Spleen (tissue), 7 donors: ENCODE measurements at regions not wholly inside any gene's neighbourhood (a gene's known extent, or its start where the extent isn't known, plus 50 kb on each side); places are given as distances from the start of the nearest gene placed in this dataset.
"Not testable (repeated sequence)": the region's sequence is repeated elsewhere in the genome, so short reads cannot be mapped to it uniquely, and the experiment has no call there.

Experiments
- CTCF ChIP-seq, 11 experiments: fragments of 200-600 bp in 7 of 11; fragments of 450-650 bp in 4 of 11; sonication (generic) in 4 of 11; IDR thresholded peaks in 8 of 11; conservative IDR thresholded peaks in 3 of 11; 1 replicate in 7 of 11; 2 replicates in 4 of 11; pipeline versions ENCODE4 v1.4.0 to v1.8.0; 2016 to 2021; ENCODE audit warnings: antibody characterized with exemption in 11 of 11, inconsistent platforms in 4 of 11, mild to moderate bottlenecking in 1 of 11
- POLR2A ChIP-seq, 3 donors: fragments of 450-650 bp; IDR thresholded peaks; one replicate each; pipeline ENCODE4 v1.5.1; 2017; ENCODE audit warnings: antibody characterized with exemption in 3 of 3, mild to moderate bottlenecking in 1 of 3
- POLR2AphosphoS5 ChIP-seq, 3 donors: sonication (generic); formaldehyde crosslinking; IDR thresholded peaks; one replicate each; pipeline ENCODE4 v1.5.1; 2017; ENCODE audit warnings: antibody characterized with exemption in 3 of 3
- donor health status: DM: no; HTN: no; CAD: no; lungs with moderate emphysema.
- donor health status: DM: no; HTN: no; CAD: no.
- donor health status: DM: no; HTN: no; CAD: no.

- not testable (repeated sequence) for TF ChIP-seq POLR2AphosphoS5 (IDR thresholded peaks at IDR 0.05); CTCF (IDR thresholded peaks at IDR 0.05 in 8 of 11, conservative IDR thresholded peaks at IDR 0.05 in 3 of 11); POLR2A (IDR thresholded peaks at IDR 0.05)
Measured at GRCh38 chr7:51382243-51382642, 65.6 kb upstream of the COBL start.
